K562 (cell line): ENCODE measurements at regions not wholly inside any gene's neighbourhood (a gene's known extent, or its start where the extent isn't known, plus 50 kb on each side); places are given as distances from the start of the nearest gene placed in this dataset.

ENCODE experiments used
- CBX2 ChIP-seq: fragments of 200-600 bp; sonication (generic); IDR thresholded peaks from one replicate; pipeline ENCODE4 v1.6.1; 2012; ENCODE audit warnings: mild to moderate bottlenecking, low read length, inconsistent platforms; ENCODE audit not compliant: insufficient read depth, poor library complexity, severe bottlenecking
- MAZ ChIP-seq, 2 experiments: fragments of 450-650 bp in 1 of 2; sonication (generic) in 1 of 2; formaldehyde crosslinking; IDR thresholded peaks in 1 of 2; conservative IDR thresholded peaks in 1 of 2; 2 replicates each; pipeline versions ENCODE4 v1.4.0 to v1.5.0; 2020; ENCODE audit warnings: mild to moderate bottlenecking in 1 of 2, missing genetic modification reagents in 1 of 2
- TCF7 ChIP-seq: sonication (generic); IDR thresholded peaks from 2 replicates; pipeline ENCODE4 v1.6.1; 2016; ENCODE audit warnings: antibody characterized with exemption, borderline replicate concordance
- TF ChIP-seq, protein P1 (sequence below): sonication (generic); formaldehyde crosslinking; IDR thresholded peaks from 2 replicates; pipeline ENCODE4 v1.8.1; 2022; ENCODE audit warnings: missing genetic modification reagents
- TF ChIP-seq, protein P2 (sequence below), 3 experiments: IDR thresholded peaks in 2 of 3; conservative IDR thresholded peaks in 1 of 3; 2 replicates each; pipeline ENCODE4 v1.5.1; 2011 to 2012; ENCODE audit warnings: low read length in 3 of 3, mild to moderate bottlenecking in 3 of 3, control low read depth in 2 of 3, improper control_type of control experiment in 1 of 3, inconsistent platforms in 1 of 3, low read depth in 1 of 3, mixed read lengths in 1 of 3, moderate library complexity in 1 of 3; ENCODE audit not compliant: insufficient read depth in 2 of 3

DNA sequence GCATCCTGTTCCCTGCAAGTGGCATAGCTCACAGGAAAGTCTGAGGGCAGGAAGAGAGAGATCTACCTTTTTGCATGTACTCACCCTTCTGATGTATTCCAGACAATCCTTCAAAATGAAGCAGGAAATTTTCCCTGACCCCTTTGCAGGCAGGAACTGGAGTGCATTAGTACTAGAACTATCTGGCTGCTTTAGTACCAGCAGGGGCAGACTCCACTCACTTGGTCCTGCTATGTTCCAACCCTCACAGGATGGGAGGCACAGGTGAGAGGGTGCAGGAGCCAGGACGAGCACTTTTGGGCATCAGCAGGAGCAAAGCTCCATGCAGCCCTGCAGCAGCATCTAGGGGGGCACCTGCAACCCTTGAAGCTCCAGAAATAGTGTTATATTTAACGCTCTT is 116.3 kb upstream of the IGF1 start:
- TF ChIP-seq MAZ (CRISPR knock-in tag; conservative IDR thresholded peaks at IDR 0.05 in 1 of 2, IDR thresholded peaks at IDR 0.05 in 1 of 2) (no peak), TCF7 (no peak), CBX2 (no peak)
- TF ChIP-seq, protein P1, sequence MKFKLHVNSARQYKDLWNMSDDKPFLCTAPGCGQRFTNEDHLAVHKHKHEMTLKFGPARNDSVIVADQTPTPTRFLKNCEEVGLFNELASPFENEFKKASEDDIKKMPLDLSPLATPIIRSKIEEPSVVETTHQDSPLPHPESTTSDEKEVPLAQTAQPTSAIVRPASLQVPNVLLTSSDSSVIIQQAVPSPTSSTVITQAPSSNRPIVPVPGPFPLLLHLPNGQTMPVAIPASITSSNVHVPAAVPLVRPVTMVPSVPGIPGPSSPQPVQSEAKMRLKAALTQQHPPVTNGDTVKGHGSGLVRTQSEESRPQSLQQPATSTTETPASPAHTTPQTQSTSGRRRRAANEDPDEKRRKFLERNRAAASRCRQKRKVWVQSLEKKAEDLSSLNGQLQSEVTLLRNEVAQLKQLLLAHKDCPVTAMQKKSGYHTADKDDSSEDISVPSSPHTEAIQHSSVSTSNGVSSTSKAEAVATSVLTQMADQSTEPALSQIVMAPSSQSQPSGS (CRISPR knock-in tag) = no peak
- TF ChIP-seq, protein P2, sequence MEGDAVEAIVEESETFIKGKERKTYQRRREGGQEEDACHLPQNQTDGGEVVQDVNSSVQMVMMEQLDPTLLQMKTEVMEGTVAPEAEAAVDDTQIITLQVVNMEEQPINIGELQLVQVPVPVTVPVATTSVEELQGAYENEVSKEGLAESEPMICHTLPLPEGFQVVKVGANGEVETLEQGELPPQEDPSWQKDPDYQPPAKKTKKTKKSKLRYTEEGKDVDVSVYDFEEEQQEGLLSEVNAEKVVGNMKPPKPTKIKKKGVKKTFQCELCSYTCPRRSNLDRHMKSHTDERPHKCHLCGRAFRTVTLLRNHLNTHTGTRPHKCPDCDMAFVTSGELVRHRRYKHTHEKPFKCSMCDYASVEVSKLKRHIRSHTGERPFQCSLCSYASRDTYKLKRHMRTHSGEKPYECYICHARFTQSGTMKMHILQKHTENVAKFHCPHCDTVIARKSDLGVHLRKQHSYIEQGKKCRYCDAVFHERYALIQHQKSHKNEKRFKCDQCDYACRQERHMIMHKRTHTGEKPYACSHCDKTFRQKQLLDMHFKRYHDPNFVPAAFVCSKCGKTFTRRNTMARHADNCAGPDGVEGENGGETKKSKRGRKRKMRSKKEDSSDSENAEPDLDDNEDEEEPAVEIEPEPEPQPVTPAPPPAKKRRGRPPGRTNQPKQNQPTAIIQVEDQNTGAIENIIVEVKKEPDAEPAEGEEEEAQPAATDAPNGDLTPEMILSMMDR (IDR thresholded peaks at IDR 0.05 in 2 of 3, conservative IDR thresholded peaks at IDR 0.05 in 1 of 3; ENCODE audit: insufficient read depth in 2 of 3, low read depth in 1 of 3, low read length in 3 of 3) = no peak
